CD4-positive, alpha-beta T cell (primary cell): ENCODE measurements at regions not wholly inside any gene's neighbourhood (a gene's known extent, or its start where the extent isn't known, plus 50 kb on each side); places are given as distances from the start of the nearest gene placed in this dataset.

Experiments
- ATAC-seq: fragments of 200-7000 bp; cut with Tn5 transposase; one replicate; pipeline ENCODE4 v1.10.0; 2022; ENCODE audit warnings: mild to moderate bottlenecking; ENCODE audit not compliant: poor library complexity
- CTCF ChIA-PET: fragments of 350-600 bp; sonication (Branson Sonifier 250); formaldehyde crosslinking; loops from one replicate; lab custom pipeline; 2021; ENCODE audit warnings: antibody characterized with exemption, inconsistent platforms; lab: Charles Lee
- POLR2A ChIA-PET: fragments of 350-600 bp; sonication (Branson Sonifier 250); formaldehyde crosslinking; loops from one replicate; lab custom pipeline; 2021; ENCODE audit warnings: antibody characterized with exemption, inconsistent platforms; lab: Charles Lee
- DNase-seq, 14 experiments: peaks; one replicate each; pipeline ENCODE4 v3.0.0-alpha.2; 2013 to 2020; ENCODE audit warnings: mixed read lengths in 2 of 14
- H3K27ac ChIP-seq, 2 donors: one replicate each; pipeline versions ENCODE4 v1.5.1 to v1.7.0; 2013; ENCODE audit warnings: low read length in 2 of 2, low read depth in 1 of 2, mild to moderate bottlenecking in 1 of 2
- H3K27me3 ChIP-seq, 2 experiments: 1 replicate in 1 of 2; 2 replicates in 1 of 2; pipeline versions ENCODE4 v1.6.1 to v1.7.0; 2013; ENCODE audit warnings: low read length in 2 of 2, control low read depth in 1 of 2, mild to moderate bottlenecking in 1 of 2, moderate library complexity in 1 of 2; ENCODE audit not compliant: insufficient read depth in 2 of 2, control insufficient read depth in 1 of 2
- H3K36me3 ChIP-seq: one replicate; pipeline ENCODE4 v1.6.1; 2013; ENCODE audit warnings: low read length, control low read depth; ENCODE audit not compliant: insufficient read depth
- H3K4me1 ChIP-seq: one replicate; pipeline ENCODE4 v1.6.1; 2013; ENCODE audit warnings: low read length, control low read depth; ENCODE audit not compliant: insufficient read depth
- H3K4me3 ChIP-seq: one replicate; pipeline ENCODE4 v1.5.1; 2013; ENCODE audit warnings: mild to moderate bottlenecking, low read length, moderate library complexity
- H3K9me3 ChIP-seq, 2 experiments: 1 replicate in 1 of 2; 2 replicates in 1 of 2; pipeline versions ENCODE4 v1.6.1 to v1.7.0; 2013; ENCODE audit warnings: low read length in 2 of 2, mild to moderate bottlenecking in 2 of 2, control low read depth in 1 of 2, moderate library complexity in 1 of 2; ENCODE audit not compliant: control insufficient read depth in 1 of 2, insufficient read depth in 1 of 2
- H3K27ac Mint-ChIP-seq: one replicate; pipeline ENCODE4 v1.8.0; 2020; ENCODE audit warnings: mixed read lengths
- H3K27me3 Mint-ChIP-seq: one replicate; pipeline ENCODE4 v1.8.0; 2021; ENCODE audit warnings: mixed read lengths
- H3K36me3 Mint-ChIP-seq: one replicate; pipeline ENCODE4 v1.8.0; 2021; ENCODE audit warnings: low read depth, mixed read lengths
- H3K4me1 Mint-ChIP-seq: one replicate; pipeline ENCODE4 v1.8.0; 2021; ENCODE audit warnings: low read depth, mixed read lengths
- H3K4me3 Mint-ChIP-seq: one replicate; pipeline ENCODE4 v1.8.0; 2020; ENCODE audit warnings: mild to moderate bottlenecking, mixed read lengths
- H3K9me3 Mint-ChIP-seq: one replicate; pipeline ENCODE4 v1.8.0; 2020; ENCODE audit warnings: mixed read lengths
- intact Hi-C, 2 experiments: fragments of 100-400 bp; cut with DNase I in 1 of 2; cut with micrococcal nuclease in 1 of 2; formaldehyde crosslinking; loops; one replicate each; pipeline versions ENCODE4 v1.15.1 to v1.9.0; 2023 to 2025; cut with DNase I, micrococcal nuclease
- TF ChIP-seq, protein P1 (sequence below): fragments of 200-600 bp; IDR thresholded peaks from one replicate; pipeline ENCODE4 v1.8.0; 2022; ENCODE audit warnings: antibody characterized with exemption, mild to moderate bottlenecking

DNA sequence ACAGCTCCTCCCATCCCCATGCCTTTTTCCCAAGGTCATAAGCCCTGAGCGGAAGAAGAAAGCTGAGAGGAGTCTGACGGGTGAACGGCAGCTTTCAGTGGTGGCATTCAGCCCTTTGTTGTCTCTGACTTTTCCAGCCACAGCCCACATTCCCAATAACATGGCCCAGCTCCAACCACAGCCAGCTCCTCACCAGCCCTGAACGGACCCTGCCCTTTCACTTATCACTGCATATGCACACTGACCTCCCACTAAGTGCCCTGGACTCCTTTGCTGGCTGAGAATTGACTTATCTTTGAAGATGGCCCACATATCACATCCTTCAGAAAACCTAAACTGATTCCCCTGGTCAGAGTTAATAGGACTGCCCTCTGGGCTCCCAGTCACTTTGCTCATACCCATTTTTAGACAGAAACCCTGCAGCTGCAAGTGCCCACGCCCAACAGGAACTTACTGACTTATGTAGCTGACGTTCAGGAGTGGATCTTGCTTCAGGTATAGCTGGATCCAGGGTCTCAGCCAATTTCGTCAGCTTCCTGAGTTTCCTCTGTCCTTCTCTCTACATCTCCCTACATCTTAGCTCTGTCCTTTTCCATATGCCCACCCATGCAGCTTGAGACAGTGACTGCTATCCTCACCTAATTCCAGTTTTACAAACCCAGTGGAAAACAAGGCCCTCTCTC is 348.5 kb upstream of the PROK2 start:
- Mint-ChIP-seq H3K9me3 (no peaks in the 10 kb centered on the region), H3K36me3 (no peaks in the 10 kb centered on the region), H3K4me3 (no peak overlapping the region), H3K27me3 (no peaks in the 10 kb centered on the region), H3K4me1 (peaks cover 13% of the 10 kb centered on the region), H3K27ac (no peak overlapping the region)
- no peak for DNase-seq
- peaks cover 0 to 4% of the 10 kb centered on the region in 2 experiments for H3K9me3 ChIP-seq
- no peaks in the 10 kb centered on the region for H3K36me3 ChIP-seq
- CTCF ChIA-PET, result no interaction called here
- no peak overlapping the region for H3K27ac ChIP-seq
- intact Hi-C loops, result no loop called here
- peaks cover 4% of the 10 kb centered on the region for H3K4me1 ChIP-seq
- TF ChIP-seq, protein P1, sequence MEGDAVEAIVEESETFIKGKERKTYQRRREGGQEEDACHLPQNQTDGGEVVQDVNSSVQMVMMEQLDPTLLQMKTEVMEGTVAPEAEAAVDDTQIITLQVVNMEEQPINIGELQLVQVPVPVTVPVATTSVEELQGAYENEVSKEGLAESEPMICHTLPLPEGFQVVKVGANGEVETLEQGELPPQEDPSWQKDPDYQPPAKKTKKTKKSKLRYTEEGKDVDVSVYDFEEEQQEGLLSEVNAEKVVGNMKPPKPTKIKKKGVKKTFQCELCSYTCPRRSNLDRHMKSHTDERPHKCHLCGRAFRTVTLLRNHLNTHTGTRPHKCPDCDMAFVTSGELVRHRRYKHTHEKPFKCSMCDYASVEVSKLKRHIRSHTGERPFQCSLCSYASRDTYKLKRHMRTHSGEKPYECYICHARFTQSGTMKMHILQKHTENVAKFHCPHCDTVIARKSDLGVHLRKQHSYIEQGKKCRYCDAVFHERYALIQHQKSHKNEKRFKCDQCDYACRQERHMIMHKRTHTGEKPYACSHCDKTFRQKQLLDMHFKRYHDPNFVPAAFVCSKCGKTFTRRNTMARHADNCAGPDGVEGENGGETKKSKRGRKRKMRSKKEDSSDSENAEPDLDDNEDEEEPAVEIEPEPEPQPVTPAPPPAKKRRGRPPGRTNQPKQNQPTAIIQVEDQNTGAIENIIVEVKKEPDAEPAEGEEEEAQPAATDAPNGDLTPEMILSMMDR, result no peak
- POLR2A ChIA-PET, result no interaction called here
- no peak overlapping the region for H3K4me3 ChIP-seq
- H3K27me3 ChIP-seq, result no peaks in the 10 kb centered on the region
- ATAC-seq, result no peak

DNA sequence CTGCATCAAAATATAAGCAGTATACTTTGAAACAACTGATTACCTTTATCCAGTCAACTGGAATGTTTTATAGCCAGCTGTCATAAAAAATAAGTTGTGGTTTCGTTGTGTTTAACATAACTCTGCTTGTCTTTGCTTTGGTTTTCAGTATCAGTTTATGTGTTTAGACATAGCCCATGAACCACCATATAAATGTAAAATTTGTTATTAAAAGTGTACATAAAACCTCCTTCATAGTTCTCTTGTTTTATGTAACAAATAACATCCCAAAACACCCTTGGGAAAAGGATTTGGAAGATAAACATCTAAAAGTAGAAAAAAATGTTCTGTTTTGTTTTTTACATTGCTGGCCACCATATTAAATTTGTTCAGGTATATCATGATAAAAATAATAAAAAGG is 347.0 kb upstream of the PROK2 start:
- no peak for ATAC-seq
- Histone ChIP-seq H3K27me3 (no peaks in the 10 kb centered on the region), H3K4me3 (no peak overlapping the region), H3K36me3 (no peaks in the 10 kb centered on the region), H3K4me1 (peaks cover 4% of the 10 kb centered on the region), H3K27ac (no peak overlapping the region), H3K9me3 (peaks cover 0 to 4% of the 10 kb centered on the region in 2 experiments)
- Mint-ChIP-seq H3K4me3 (no peak overlapping the region), H3K9me3 (no peaks in the 10 kb centered on the region), H3K27me3 (no peaks in the 10 kb centered on the region), H3K27ac (no peak overlapping the region), H3K36me3 (no peaks in the 10 kb centered on the region), H3K4me1 (peaks cover 13% of the 10 kb centered on the region)
- DNase-seq, result no peak
- intact Hi-C loops, result no loop called here
- ChIA-PET POLR2A (no interaction called here), CTCF (no interaction called here)
- TF ChIP-seq, protein P1, result no peak

DNA sequence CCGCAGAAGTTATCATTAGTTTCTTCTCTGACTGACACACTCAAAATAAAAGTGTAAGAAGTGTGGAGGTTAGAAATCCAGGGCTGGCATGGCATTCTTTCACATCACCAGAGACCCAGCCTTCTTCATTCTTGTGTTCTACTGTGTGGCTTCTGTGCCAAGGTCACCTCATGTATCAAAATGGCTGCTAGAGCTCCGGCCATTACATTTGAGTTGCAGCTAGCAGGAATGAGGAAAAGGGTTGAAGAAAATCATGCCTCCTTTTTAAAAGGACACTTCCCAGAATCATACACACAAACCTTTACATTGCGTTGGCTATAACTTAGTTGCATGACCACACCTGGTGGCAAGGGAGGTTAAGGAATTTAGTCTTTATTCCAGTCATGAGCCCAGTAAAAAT is 345.6 kb upstream of the PROK2 start:
- ChIA-PET CTCF (no interaction called here), POLR2A (no interaction called here)
- intact Hi-C loops, result no loop called here
- Mint-ChIP-seq H3K4me3 (no peak overlapping the region), H3K36me3 (no peaks in the 10 kb centered on the region), H3K27ac (no peak overlapping the region), H3K27me3 (no peaks in the 10 kb centered on the region), H3K9me3 (no peaks in the 10 kb centered on the region), H3K4me1 (peaks cover 13% of the 10 kb centered on the region)
- Histone ChIP-seq H3K4me3 (no peak overlapping the region), H3K36me3 (no peaks in the 10 kb centered on the region), H3K4me1 (peaks cover 4% of the 10 kb centered on the region), H3K9me3 (peaks cover 0 to 4% of the 10 kb centered on the region in 2 experiments), H3K27me3 (no peaks in the 10 kb centered on the region), H3K27ac (no peak overlapping the region)
- DNase-seq (no peak), ATAC-seq (no peak)
- TF ChIP-seq, protein P1, result no peak
